ENCODE measurements at regions not wholly inside any gene's neighbourhood (a gene's known extent, or its start where the extent isn't known, plus 50 kb on each side); places are given as distances from the start of the nearest gene placed in this dataset.

DNA sequence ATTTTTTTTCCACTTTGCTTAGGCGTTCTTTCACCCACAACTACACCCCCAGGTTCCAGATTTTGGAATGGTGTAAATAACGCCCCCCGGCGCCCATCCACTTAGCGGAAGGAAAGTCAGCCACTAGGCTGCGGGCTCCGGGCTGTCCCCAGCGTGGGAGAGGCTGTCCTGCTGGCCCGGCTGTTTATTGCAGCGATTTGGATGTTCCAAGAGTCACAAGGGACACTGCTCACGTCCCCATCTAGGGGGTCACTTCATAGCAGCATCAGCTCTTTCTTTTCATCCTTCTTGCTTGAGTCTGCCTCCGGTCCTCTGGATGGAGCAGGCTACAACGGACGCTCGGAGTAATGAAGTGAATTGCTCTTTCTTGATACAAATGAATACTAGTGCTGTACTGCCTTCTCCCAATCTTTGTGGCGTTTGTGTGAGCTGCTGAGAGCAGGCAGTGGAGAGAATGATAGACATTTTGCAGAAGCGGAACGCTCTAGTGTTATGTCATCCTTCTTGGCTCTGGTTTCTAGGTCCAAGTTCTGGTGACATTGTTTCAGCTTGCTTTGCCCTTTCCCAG is 50.7 kb upstream of the PAIP2B start:
- DNase-seq (ENCODE audit: low read depth in 2 of 2, low spot score in 1 of 2): no peak

DNA sequence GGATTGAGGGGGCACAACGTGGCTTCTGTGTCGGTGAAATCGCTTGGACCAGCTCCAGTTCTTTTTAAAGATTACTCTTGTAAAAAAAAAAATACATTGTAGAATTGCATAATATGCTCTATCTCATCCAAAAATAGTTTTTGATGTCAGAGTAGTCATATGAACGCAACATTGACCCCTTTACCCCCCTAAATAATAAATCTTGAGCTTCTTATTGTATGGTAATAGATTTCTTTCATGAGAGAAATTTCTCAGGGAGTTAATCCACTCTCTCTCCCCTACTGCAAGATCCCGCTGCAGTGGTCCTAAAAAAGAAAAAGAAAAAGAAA is 50.2 kb upstream of the PAIP2B start:
- no peak for DNase-seq (ENCODE audit: low read depth in 2 of 2, low spot score in 1 of 2)

DNA sequence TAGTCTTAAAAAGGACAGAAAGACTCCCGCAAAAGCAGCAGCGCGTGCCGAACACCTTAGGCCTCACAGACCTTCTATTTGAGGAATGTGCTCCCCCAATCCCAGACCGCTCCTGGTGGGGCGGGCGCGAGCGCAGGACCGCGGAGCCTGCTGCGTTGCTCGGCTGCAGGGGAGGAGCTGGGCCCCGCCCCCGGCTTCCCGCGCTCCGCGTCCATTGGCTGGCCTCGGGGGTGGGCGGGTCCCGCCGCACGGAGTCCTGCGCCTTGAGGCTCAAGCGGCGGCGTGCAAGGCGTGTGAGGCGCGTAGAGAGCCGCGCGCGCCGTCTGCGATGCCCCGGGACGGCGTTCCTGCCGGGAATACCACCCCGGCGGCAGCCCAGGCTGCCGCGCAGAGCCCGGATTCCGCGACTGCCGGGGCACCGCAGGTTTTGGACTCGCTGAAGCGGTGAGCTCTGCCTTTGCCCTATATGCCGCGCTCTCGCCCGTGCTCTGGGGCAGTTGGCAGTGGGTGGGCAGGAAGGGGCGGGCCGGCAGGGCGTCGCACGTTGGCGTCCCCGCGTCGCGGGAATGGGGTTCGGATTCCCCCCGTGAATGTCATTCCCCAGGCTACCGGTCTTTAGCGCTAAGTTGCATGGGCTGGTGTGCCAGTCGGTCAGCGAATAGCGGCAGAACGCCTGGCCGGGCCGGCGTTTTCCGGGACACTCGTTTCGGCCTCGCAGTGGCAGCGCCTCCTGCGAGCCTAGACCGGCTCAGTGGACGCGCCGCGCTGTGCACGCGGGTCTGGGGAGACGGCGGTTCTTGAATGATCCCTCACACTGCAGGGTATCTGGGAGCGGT is 49.6 kb upstream of the PAIP2B start:
- peak; percentile 58 to 66 for DNase-seq (ENCODE audit: low read depth in 2 of 2, low spot score in 1 of 2)
